Right kidney (tissue), 1 donor: ENCODE measurements at regions not wholly inside any gene's neighbourhood (a gene's known extent, or its start where the extent isn't known, plus 50 kb on each side); places are given as distances from the start of the nearest gene placed in this dataset.

Experiments used
- DNase-seq: peaks from one replicate; pipeline ENCODE4 v3.0.0-alpha.2; 2016

GRCh38 chr18:55119434-55119833 is 160.2 kb upstream of the CCDC68 start:
- DNase-seq, result no peak

- DNase-seq, result no peak
Observed at GRCh38 chr18:55119016-55119415, 159.8 kb upstream of the CCDC68 start.

DNA sequence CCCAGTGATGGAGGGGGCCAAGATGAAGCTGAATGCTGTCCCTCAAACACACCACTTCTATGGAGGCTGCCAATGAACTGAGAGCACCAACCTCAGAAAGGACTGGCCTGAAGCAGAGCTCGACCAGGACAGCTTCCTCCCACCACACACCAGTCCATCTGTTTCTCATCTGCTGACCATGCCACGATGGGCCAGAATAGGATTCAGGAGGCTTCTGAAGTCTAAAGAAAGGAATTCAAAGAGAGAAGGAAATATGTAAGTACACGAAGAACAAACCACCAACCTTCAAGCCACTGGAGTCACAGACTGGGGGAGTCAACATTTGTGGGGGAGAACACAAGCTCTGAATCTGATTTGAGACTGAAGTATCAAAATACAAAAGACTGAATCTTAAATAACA is 157.6 kb upstream of the CCDC68 start:
- DNase-seq, result no peak

GRCh38 chr18:55115606-55116005 is 156.3 kb upstream of the CCDC68 start:
- DNase-seq, result no peak

- DNase-seq, result no peak
Observed at GRCh38 chr18:55114876-55115275, 155.6 kb upstream of the CCDC68 start.

- DNase-seq, result no peak
Observed at GRCh38 chr18:55113800-55114199, 154.5 kb upstream of the CCDC68 start.

GRCh38 chr18:55111271-55111670 is 152.0 kb upstream of the CCDC68 start:
- DNase-seq, result no peak

- DNase-seq, result no peak
Observed at GRCh38 chr18:55110436-55110835, 151.2 kb upstream of the CCDC68 start.

GRCh38 chr18:55109818-55110414 is 150.7 kb upstream of the CCDC68 start:
- DNase-seq, result no peak

GRCh38 chr18:55106906-55107305 is 147.6 kb upstream of the CCDC68 start:
- DNase-seq, result no peak

DNA sequence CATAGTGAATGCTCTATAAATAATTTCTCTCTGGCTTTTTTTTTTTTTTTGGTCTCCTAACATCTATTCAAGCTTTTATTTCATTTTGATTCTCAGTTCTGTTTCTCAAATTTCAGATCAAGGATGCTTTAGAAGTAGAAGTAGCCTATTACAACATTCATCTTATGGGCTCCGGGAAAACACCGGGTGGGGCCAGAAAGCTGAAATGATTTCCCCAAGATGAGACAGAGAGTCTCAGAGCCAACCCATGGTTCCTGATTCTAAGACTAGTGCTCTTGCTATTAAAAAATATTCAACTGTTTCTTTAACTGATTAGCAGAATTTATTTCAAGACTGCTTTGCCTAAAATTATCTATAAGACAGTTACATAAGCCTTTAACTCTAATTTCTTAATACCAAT is 147.2 kb upstream of the CCDC68 start:
- no peak for DNase-seq

DNA sequence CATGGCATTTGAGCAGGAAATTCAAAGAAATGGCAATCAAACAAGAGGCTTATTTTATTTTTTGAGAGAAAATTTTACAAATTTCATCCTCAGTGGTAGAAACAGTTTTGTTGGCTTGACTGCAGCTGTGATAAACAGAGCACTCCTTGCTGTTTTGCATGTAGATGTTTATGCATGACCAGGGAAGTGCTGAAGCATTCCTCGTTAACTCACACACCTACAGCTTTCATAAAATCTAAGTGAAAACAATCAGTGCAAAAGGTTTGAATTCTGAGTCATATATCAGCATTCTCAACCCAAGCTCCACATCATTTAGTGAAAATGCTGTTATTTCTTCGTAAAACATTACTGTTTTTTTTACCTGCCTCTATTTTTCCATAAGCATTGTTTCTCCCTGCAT is 146.6 kb upstream of the CCDC68 start:
- no peak for DNase-seq

- no peak for DNase-seq
Observed at GRCh38 chr18:55102958-55103456, 143.7 kb upstream of the CCDC68 start.

DNA sequence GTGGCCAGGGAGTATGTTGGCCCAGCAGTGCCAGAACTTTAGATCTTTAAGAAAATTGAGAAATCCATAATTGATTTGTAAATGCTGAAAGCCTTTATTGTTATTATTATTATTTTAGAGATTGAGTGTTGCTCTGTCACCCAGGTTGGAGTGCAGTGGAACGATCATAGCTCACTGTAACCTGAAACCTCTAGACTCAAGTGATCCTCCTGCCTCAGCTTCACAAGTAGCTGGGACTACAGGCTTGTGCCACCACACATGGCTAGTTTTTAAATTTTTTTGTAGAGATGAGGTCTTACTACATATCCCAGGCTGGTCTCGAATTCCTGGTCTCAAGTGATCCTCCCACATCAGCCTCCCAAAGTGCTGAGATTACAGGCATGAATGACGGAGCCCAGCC is 143.2 kb upstream of the CCDC68 start:
- DNase-seq, result no peak

DNA sequence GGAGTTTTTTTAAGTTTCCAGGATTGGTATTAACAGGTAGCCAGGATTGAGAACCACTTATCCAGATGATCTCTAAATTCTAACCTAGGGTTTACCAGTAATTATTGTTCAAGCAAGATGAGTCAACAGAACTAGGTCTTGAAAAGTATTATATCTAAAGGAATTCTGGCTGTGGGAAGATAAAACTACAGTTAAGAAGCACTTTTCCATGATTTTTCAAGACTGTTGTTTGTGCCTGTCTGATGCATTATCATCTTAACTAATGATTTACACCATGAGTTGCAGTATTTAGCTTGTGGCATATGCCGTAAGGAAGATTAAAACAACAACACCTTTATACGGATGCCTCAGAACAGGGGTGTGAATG is 142.2 kb upstream of the CCDC68 start:
- DNase-seq, result no peak

DNA sequence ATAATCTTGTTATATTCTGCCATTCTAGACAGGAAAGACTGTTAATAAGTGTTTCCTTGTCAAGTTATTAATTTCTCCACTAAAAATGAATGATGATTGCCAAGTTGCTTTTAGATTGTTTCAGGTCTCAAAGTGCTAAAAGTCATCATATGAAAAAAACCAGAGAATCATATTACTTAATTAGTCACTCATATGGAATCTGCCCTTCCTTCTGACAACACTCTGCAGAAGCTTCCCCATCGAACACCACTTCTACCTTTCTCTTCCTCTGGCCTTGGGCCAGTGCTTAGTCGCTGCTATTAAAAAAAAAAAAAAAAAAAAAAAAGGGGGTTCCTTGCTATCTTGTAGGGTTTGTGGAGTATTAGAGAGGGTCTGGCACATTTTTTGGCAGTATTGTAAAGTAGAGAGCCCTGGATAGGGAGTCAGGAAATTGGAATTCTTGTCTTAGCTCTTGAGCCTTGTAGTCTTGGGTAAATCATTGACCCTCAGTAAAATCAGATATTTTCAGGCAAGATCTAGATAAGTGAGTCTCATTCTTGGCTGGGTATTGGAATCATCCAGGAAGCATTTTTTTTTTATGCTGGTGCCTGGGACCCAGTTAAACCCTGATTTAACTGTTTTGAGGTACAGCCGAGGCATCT is 141.7 kb upstream of the CCDC68 start:
- DNase-seq, result no peak

GRCh38 chr18:55097456-55098170 is 138.4 kb upstream of the CCDC68 start:
- DNase-seq, result peak; percentile 54

DNA sequence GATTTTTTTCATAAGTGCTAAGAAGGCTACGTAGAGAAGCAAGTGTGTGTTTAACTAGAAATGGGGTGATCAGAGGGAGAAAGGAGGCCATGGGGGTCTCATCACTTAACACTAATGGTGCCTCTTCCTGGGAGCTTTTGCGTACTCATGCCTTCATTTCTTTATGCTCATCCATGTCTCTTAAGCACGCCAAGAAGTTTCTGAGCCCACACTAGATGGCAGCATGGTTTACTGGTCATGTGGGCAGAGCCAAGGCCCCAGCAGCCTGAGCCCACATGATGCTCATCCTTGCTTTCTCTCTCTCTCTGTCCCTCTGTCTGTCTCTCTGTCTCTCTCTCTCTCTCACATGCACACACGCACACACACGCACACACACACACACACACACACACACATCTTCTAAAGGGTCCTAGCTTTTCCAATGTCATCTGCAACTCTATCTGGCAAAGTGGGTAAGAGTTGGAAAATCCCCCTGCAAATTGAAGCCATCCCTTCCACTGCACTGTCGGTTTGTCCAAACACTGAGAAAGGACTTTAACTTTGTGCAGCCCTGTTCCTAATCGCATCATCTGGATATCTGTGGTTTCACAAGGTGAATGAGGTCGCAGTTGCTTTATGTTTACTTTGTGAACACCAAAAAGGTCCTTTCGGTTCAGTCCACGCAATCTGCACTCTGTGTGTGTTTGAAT is 137.1 kb upstream of the CCDC68 start:
- no peak for DNase-seq

GRCh38 chr18:55095584-55095983 is 136.3 kb upstream of the CCDC68 start:
- DNase-seq, result no peak

DNA sequence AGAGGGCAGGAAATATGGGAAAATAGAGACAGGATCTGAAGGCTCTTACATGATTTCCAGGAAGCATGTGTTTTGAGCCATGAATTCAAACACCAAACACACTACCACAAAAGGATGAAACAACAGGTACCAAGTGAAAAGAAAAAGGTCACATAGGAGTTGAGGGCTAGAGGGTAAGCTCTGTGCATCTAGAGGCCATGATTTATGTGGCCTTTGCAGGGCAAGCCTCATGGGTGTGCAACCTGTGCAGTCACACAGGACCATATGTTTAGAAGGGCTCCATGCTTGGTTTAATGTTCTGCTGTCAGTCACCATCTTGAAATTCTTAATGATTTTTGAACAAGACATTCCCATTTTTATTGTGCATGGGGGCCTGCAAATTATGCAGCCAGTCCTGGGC is 134.5 kb upstream of the CCDC68 start:
- DNase-seq, result no peak

GRCh38 chr18:55093295-55093694 is 134.0 kb upstream of the CCDC68 start:
- no peak for DNase-seq

GRCh38 chr18:55092166-55092565 is 132.9 kb upstream of the CCDC68 start:
- DNase-seq, result no peak

GRCh38 chr18:55090564-55091188 is 131.4 kb upstream of the CCDC68 start:
- no peak for DNase-seq
